IPS DF 6.9 (cell line): ENCODE measurements at regions not wholly inside any gene's neighbourhood (a gene's known extent, or its start where the extent isn't known, plus 50 kb on each side); places are given as distances from the start of the nearest gene placed in this dataset.
"Not testable (repeated sequence)": the region's sequence is repeated elsewhere in the genome, so short reads cannot be mapped to it uniquely, and the experiment has no call there.

Experiments used
- DNase-seq: peaks from one replicate; pipeline ENCODE4 v3.0.0-alpha.2; 2013; ENCODE audit warnings: low read depth, low spot score
- H3K27ac ChIP-seq: one replicate; pipeline ENCODE4 v1.5.1; 2013; ENCODE audit warnings: low read length, control low read depth
- H3K27me3 ChIP-seq: 2 replicates; pipeline ENCODE4 v1.6.1; 2013; ENCODE audit warnings: mild to moderate bottlenecking, low read length; ENCODE audit not compliant: control insufficient read depth, insufficient read depth
- H3K36me3 ChIP-seq: 2 replicates; pipeline ENCODE4 v1.6.1; 2013; ENCODE audit warnings: low read length; ENCODE audit not compliant: control insufficient read depth, insufficient read depth
- H3K4me1 ChIP-seq: 2 replicates; pipeline ENCODE4 v1.6.1; 2013; ENCODE audit warnings: low read length; ENCODE audit not compliant: control insufficient read depth, insufficient read depth
- H3K4me3 ChIP-seq: 2 replicates; pipeline ENCODE4 v1.5.1; 2013; ENCODE audit warnings: mild to moderate bottlenecking, low read length
- H3K9me3 ChIP-seq: 2 replicates; pipeline ENCODE4 v1.6.1; 2013; ENCODE audit warnings: low read length, inconsistent platforms; ENCODE audit not compliant: control insufficient read depth, insufficient read depth
- WGBS: extraction: QIAGEN DNeasy Blood & Tissue Kit; methylation state at CpG from one replicate; pipeline ENCODE4 v1.1.7; 2013; ENCODE audit warnings: mixed read lengths, missing lambda C conversion rate; ENCODE audit not compliant: insufficient read length, insufficient coverage; 5-methylcytosine and 5-hydroxymethylcytosine counted together

DNA sequence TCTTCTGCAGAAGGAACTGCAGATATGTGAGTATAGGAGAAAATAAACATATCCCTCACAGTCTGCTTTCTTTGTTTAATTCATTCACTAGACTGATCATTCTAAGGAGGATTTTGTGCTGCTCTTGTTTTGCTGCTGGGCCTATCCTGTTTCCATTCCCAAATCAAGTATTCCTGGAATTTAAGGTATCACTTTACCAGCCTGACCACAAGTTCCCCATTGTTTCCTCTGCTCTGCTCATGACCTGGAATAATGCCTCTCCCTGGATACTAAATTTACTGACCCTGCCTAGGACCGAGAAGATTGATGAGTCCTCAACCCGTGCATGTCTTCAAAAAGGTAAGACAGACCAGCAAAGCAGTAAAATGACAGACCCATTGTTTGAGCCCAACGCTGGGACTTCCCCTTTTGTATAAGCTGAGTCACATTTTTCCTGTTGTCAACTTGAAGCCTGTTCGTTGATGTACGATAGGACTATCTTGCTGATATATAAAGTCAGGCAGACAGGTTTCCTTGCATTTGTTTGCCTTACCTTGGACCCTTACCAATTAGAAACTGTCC, 85.5 kb upstream of the TET2 start:
- H3K36me3 ChIP-seq: no peaks in the 10 kb centered on the region
- DNase-seq: peak; percentile 2
- no peak overlapping the region for H3K27ac ChIP-seq
- H3K4me3 ChIP-seq: no peak overlapping the region
- peaks cover 4% of the 10 kb centered on the region; the same call in 1 of the 2 replicates for H3K4me1 ChIP-seq
- no peaks in the 10 kb centered on the region for H3K9me3 ChIP-seq
- no CpG with 5 or more reads among the region's 5 CpGs for WGBS
- no peaks in the 10 kb centered on the region for H3K27me3 ChIP-seq

DNA sequence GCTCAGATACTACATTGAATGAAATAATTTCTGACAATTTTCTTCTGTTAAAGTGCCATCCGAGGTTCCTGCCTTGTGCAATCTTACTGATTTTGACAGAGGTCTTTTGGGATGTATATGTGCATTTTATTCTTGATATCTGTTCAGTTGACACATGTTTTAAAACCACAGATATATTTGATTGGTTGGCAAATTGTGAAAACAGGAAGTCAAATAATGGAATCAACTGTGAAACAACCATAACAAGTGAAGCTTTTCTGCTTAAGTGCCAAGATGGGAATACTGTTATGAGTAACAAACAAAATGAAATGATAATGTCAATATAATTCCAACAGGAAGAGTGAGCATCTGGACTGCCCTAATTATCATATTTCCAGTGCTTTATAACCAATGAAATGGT, 84.9 kb upstream of the TET2 start:
- DNase-seq: no peak
- no peak overlapping the region for H3K27ac ChIP-seq
- no peaks in the 10 kb centered on the region for H3K36me3 ChIP-seq
- H3K9me3 ChIP-seq: no peaks in the 10 kb centered on the region
- H3K27me3 ChIP-seq: no peaks in the 10 kb centered on the region
- peaks cover 4% of the 10 kb centered on the region; the same call in 1 of the 2 replicates for H3K4me1 ChIP-seq
- WGBS: no CpG with 5 or more reads among the region's 1 CpG
- H3K4me3 ChIP-seq: no peak overlapping the region

DNA sequence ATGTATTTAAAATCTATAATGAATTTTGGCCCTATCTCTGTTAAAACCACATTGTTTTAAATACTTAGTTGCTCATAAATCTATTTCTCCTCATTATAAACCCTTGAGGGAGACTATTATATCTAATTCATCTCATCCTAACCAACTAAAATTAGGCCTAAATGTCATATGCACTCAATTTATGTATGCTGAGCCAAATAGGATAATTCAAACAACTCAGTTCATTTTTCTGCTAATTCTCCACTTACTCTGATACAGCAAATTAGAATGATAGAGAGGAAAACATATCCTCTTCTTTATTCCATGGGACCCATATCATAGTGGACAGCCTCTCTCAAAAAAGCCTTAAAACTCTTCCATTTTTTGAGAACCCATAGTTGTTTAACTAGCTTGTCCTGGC, 80.3 kb upstream of the TET2 start:
- DNase-seq: no peak
- H3K4me3 ChIP-seq: no peak overlapping the region
- H3K27ac ChIP-seq: no peak overlapping the region
- H3K4me1 ChIP-seq: peaks cover 1% of the 10 kb centered on the region; the same call in 1 of the 2 replicates
- no peaks in the 10 kb centered on the region for H3K9me3 ChIP-seq
- no peaks in the 10 kb centered on the region for H3K36me3 ChIP-seq
- no peaks in the 10 kb centered on the region for H3K27me3 ChIP-seq

DNA sequence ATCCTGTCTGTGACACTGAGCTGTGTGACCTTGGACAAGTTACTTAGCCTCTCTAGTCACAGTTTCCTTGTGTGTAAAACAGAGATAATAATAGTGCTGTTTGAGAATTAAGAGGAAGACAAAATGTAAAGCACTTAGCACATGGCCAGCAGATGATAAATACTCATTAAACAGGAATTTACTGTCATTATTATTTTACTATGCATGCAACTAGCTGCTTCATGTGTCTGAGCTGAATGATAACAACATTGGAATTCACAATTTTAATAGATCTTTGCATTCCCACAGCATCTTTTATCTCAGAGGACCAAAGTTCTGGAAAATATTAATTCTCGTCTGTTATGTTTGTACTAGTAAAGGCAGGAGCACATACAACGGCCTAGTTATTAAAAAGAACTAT, 79.2 kb upstream of the TET2 start:
- H3K9me3 ChIP-seq: no peaks in the 10 kb centered on the region
- no peaks in the 10 kb centered on the region for H3K36me3 ChIP-seq
- no CpG with 5 or more reads among the region's 2 CpGs for WGBS
- no peak overlapping the region for H3K27ac ChIP-seq
- no peaks in the 10 kb centered on the region for H3K27me3 ChIP-seq
- DNase-seq: no peak
- H3K4me3 ChIP-seq: no peak overlapping the region
- no peaks in the 10 kb centered on the region for H3K4me1 ChIP-seq

DNA sequence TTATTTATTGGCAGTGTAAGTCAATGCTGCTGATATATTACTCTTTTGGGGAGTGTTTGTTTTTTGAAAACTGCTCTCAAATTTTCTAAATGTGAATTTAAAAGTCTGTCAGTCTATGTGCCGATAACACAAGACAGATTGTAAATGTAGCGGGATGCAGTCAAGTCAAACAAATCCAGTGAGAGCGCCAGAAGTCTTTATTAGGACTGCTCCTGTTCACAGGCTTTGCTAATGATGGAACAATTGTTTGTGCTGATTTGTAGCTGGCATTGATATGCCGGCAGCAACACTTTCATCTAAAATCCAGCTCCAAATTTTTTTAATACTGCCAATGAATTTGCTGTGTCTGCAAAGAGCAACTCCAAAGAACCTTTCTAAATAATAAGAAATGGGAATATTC, 78.7 kb upstream of the TET2 start:
- H3K27ac ChIP-seq: no peak overlapping the region
- no peak overlapping the region for H3K4me3 ChIP-seq
- WGBS: no CpG with 5 or more reads among the region's 4 CpGs
- no peaks in the 10 kb centered on the region for H3K36me3 ChIP-seq
- DNase-seq: no peak
- no peaks in the 10 kb centered on the region for H3K9me3 ChIP-seq
- no peaks in the 10 kb centered on the region for H3K4me1 ChIP-seq
- no peaks in the 10 kb centered on the region for H3K27me3 ChIP-seq

DNA sequence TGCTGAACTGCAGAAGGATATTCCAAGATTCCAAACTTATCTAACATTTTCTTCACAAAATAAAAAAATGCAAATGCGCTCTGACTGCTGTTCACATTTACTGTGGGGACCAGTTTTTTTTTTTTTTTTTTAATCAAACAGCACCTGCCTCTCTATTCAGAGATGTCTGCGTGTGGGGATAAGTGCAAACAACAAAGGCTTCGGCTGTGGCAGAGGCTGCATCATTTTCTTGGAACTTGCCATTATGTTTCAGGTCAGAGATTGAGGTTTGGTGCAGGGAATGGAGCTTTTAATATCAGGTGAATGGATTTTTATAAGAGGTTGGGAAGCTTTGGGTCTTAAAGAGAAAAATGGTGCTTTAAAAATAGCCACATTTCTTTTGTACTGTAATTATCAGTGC, 78.2 kb upstream of the TET2 start:
- no peaks in the 10 kb centered on the region for H3K9me3 ChIP-seq
- H3K36me3 ChIP-seq: no peaks in the 10 kb centered on the region
- DNase-seq: no peak
- WGBS: no CpG with 5 or more reads among the region's 3 CpGs
- H3K4me1 ChIP-seq: no peaks in the 10 kb centered on the region
- H3K27ac ChIP-seq: no peak overlapping the region
- no peaks in the 10 kb centered on the region for H3K27me3 ChIP-seq
- no peak overlapping the region for H3K4me3 ChIP-seq

DNA sequence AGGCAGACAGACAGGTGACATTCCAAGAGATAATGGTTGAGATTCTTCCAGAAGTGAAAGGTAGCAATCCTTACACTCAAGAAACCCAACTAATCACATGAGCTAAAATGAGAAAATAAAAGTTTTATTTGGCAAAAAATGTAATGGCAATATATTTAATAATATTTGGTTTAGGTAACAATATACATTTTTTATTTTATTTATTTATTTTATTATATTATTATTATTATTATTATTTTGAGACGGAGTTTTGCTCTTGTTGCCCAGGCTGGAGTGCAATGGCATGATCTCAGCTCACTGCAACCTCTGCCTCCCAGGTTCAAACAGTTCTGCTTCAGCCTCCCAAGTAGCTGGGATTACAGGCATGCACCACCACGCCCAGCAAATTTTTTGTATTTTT, 74.6 kb upstream of the TET2 start:
- DNase-seq, H3K36me3 ChIP-seq, H3K9me3 ChIP-seq, H3K27me3 ChIP-seq, H3K4me1 ChIP-seq, H3K4me3 ChIP-seq, H3K27ac ChIP-seq: not testable (repeated sequence)
- WGBS: no CpG with 5 or more reads among the region's 2 CpGs

DNA sequence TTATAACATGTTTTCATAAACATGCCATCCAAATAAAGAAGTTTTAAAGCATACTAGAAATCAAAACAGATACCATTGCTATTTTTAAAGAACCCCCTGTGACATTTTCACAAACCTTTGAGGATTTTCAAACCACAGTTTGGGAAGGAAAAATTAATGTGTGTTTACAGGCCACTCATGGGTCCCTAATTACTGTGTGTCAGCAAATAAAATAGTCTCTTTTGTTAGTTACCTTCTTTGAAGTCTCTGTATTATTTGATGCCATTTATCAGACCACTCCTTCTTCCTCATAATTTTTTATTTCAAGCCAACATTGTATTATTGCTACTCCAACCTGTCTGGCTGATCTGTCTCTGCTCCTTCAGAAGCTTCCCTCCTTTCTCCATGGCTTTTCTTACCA, 72.6 kb upstream of the TET2 start:
- DNase-seq: no peak
- H3K4me3 ChIP-seq: no peak overlapping the region
- H3K27ac ChIP-seq: no peak overlapping the region
- H3K36me3 ChIP-seq: no peaks in the 10 kb centered on the region
- no peaks in the 10 kb centered on the region for H3K27me3 ChIP-seq
- no peaks in the 10 kb centered on the region for H3K4me1 ChIP-seq
- H3K9me3 ChIP-seq: no peaks in the 10 kb centered on the region

DNA sequence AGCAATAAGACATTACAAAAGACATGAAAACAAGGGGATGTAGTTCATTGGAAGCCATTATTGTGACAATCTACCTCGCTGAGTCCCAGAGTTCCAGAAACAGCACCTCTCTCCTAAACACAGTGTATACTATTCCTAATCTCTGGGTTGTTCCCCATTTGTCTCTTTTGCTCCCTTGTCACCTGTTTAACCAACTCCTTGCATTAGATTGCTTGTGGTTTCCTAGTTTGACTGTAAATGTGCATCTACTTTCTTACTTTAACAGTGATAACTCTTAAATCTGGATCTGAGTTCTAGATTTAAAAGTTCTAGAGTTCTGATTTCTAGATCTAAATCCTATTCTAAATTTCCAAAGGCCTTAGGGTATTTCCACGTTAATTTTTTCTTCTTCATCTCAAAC, 71.6 kb upstream of the TET2 start:
- Histone ChIP-seq H3K27ac (no peak overlapping the region), H3K27me3 (no peaks in the 10 kb centered on the region), H3K4me3 (no peak overlapping the region), H3K9me3 (no peaks in the 10 kb centered on the region), H3K36me3 (no peaks in the 10 kb centered on the region), H3K4me1 (no peaks in the 10 kb centered on the region)
- no peak for DNase-seq
- WGBS: no CpG with 5 or more reads among the region's 2 CpGs

DNA sequence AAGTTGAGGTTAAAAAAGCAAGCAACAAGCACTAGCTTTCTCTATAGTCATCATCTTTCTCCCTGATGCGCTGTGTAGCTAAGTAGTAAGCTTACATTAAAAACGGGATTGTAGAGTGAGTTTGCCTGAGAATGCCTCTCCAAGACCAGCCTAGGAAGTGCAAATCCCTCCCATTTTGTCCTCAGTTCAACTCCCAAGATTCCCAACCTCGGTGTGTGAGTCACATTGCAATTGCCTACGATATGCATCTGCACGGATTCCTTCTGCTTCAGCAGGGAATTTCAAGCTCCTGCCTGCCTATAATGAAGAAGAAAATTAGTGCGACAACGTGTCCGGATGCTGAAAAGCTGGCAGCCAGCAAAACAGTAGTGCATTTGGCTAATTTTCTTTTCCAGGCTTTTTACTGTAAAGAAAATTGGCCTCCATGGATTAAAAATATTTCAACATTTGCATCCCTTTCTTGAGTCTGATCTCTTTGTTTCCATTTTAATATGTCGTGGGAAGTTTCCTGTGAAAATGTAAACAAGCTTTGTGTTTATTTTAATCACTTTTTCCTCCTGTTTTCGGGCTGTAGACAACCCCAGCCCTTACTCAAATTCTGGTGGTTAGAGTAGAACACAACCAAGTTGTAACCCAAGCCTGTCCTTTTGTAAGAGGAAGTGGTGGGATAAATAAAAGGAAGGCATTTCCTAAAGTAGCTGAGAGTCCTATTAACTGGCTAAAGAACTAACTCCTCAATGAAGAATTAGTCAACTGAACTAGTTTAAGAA, 58.4 kb upstream of the TET2 start:
- Histone ChIP-seq H3K27me3 (no peaks in the 10 kb centered on the region), H3K9me3 (no peaks in the 10 kb centered on the region), H3K4me3 (no peak overlapping the region), H3K27ac (no peak overlapping the region), H3K4me1 (no peaks in the 10 kb centered on the region), H3K36me3 (no peaks in the 10 kb centered on the region)
- DNase-seq: peak; percentile 11
- no CpG with 5 or more reads among the region's 10 CpGs for WGBS

DNA sequence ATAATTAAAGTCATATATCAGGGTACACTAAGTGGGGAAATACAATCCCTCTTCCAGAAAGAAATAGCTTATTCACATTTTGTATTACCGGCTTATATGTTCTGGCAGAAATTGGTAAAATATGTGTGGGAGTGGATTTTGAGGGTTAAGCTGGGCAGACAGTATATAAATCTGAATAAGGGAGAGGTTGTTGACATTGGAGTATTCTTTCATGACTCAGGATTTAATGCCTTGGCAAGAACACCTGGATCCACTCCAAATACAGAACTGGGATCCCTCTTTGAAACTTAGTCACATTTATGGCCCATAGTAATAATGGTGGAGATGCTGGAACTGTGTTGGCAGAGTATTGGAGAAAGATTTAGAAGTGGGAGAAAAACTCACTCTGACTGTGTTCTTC, 54.3 kb upstream of the TET2 start:
- Histone ChIP-seq H3K27me3 (no peaks in the 10 kb centered on the region), H3K36me3 (no peaks in the 10 kb centered on the region), H3K9me3 (no peaks in the 10 kb centered on the region), H3K4me3 (no peak overlapping the region), H3K4me1 (no peaks in the 10 kb centered on the region), H3K27ac (no peak overlapping the region)
- no CpG with 5 or more reads among the region's 1 CpG for WGBS
- no peak for DNase-seq
